ENCODE measurements at regions not wholly inside any gene's neighbourhood (a gene's known extent, or its start where the extent isn't known, plus 50 kb on each side); places are given as distances from the start of the nearest gene placed in this dataset.

GRCh38 chrX:114363346-114363745, 220.5 kb upstream of the HTR2C start:
- TF ChIP-seq, protein P1, sequence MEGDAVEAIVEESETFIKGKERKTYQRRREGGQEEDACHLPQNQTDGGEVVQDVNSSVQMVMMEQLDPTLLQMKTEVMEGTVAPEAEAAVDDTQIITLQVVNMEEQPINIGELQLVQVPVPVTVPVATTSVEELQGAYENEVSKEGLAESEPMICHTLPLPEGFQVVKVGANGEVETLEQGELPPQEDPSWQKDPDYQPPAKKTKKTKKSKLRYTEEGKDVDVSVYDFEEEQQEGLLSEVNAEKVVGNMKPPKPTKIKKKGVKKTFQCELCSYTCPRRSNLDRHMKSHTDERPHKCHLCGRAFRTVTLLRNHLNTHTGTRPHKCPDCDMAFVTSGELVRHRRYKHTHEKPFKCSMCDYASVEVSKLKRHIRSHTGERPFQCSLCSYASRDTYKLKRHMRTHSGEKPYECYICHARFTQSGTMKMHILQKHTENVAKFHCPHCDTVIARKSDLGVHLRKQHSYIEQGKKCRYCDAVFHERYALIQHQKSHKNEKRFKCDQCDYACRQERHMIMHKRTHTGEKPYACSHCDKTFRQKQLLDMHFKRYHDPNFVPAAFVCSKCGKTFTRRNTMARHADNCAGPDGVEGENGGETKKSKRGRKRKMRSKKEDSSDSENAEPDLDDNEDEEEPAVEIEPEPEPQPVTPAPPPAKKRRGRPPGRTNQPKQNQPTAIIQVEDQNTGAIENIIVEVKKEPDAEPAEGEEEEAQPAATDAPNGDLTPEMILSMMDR (IDR thresholded peaks at IDR 0.05): no peak
- Mint-ChIP-seq H3K27me3 (ENCODE audit: insufficient read depth) (no peaks in the 10 kb centered on the region), H3K4me1 (ENCODE audit: low read depth) (no peaks in the 10 kb centered on the region), H3K27ac (no peak overlapping the region), H3K4me3 (no peak overlapping the region), H3K9me3 (no peaks in the 10 kb centered on the region; the same call in none of the 2 replicates), H3K36me3 (ENCODE audit: low read depth) (no peaks in the 10 kb centered on the region)
- no peak for DNase-seq

DNA sequence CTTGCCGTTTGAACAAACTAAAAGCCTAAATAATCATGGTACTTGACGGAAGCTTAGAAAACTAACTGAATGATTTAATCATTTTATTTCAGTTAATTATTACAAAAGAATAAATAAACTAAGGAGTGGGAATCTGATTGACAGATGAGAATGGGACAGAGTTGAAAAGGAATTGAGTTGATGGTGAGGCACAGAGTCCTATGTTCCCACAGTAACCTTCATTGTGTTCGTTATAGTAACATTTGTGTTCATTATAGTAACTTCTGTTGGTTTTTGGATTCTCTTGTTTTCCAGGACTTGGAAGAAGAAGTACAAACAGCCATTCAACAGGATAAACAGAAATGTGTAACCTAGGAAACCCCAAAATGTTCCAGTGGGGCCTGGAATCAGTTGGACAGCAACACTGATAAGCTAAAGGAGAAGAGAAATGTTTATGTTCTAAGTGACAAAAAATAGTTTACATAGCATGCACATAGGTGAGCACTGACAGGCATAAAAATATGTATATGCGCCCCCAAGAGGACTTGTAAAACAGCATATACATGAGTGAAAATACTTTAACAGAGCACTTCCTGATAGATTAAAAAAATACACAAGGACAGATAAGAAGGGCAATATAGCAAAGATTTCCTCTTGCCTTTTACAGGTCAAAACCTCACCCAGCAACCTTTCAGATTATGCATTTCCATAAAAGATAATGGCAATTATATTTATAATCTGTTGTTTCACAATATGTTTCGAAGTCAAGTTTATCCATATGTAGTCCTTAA, 218.6 kb upstream of the HTR2C start:
- H3K4me1 Mint-ChIP-seq (ENCODE audit: low read depth): no peaks in the 10 kb centered on the region
- H3K36me3 Mint-ChIP-seq (ENCODE audit: low read depth): no peaks in the 10 kb centered on the region
- H3K4me3 Mint-ChIP-seq: no peak overlapping the region
- H3K27me3 Mint-ChIP-seq (ENCODE audit: insufficient read depth): no peaks in the 10 kb centered on the region
- DNase-seq: no peak
- TF ChIP-seq, protein P1 (IDR thresholded peaks at IDR 0.05): no peak
- no peaks in the 10 kb centered on the region; the same call in 1 of the 2 replicates for H3K9me3 Mint-ChIP-seq
- H3K27ac Mint-ChIP-seq: no peak overlapping the region

DNA sequence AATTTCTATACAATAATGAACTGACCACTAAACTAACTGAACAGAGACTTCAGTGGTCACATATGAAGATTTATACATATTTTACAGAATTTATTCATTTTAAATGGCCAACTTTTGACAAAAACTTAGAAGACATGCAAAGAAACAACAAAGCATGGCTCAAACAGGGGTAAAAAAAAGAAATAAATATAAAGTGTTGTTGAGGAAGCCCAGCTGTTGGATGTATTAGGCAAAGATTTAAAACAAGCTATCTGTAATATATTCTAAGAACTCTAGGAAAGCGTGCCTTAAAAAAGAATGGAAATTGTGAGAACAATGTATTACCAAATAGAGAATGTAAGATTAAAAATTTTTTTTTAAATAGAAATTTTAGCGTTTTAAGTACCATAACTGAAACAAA, 210.9 kb upstream of the HTR2C start:
- no peaks in the 10 kb centered on the region for H3K36me3 Mint-ChIP-seq (ENCODE audit: low read depth)
- no peaks in the 10 kb centered on the region for H3K9me3 Mint-ChIP-seq
- no peaks in the 10 kb centered on the region for H3K27me3 Mint-ChIP-seq (ENCODE audit: insufficient read depth)
- no peak for DNase-seq
- no peak overlapping the region for H3K27ac Mint-ChIP-seq
- H3K4me3 Mint-ChIP-seq: no peak overlapping the region
- TF ChIP-seq, protein P1 (IDR thresholded peaks at IDR 0.05): no peak
- no peaks in the 10 kb centered on the region for H3K4me1 Mint-ChIP-seq (ENCODE audit: low read depth)

- H3K27me3 Mint-ChIP-seq (ENCODE audit: insufficient read depth): no peaks in the 10 kb centered on the region; the same call in 1 of the 2 replicates
- TF ChIP-seq, protein P1 (IDR thresholded peaks at IDR 0.05): no peak
- H3K4me3 Mint-ChIP-seq: no peak overlapping the region
- H3K27ac Mint-ChIP-seq: no peak overlapping the region
- no peaks in the 10 kb centered on the region for H3K4me1 Mint-ChIP-seq (ENCODE audit: low read depth)
- H3K36me3 Mint-ChIP-seq (ENCODE audit: low read depth): no peaks in the 10 kb centered on the region
- DNase-seq: no peak
- peaks cover 5% of the 10 kb centered on the region for H3K9me3 Mint-ChIP-seq
Observed at GRCh38 chrX:114390251-114390796, 193.6 kb upstream of the HTR2C start.

All from HFFc6 (cell line).